ENCODE measurements at regions not wholly inside any gene's neighbourhood (a gene's known extent, or its start where the extent isn't known, plus 50 kb on each side); places are given as distances from the start of the nearest gene placed in this dataset.

- Histone ChIP-seq H3K27ac (no peak overlapping the region), H3K4me1 (peaks cover 0 to 3% (median 0%) of the 10 kb centered on the region in 4 donors), H3K9me3 (no peaks in the 10 kb centered on the region), H3K27me3 (no peaks in the 10 kb centered on the region), H3K36me3 (no peaks in the 10 kb centered on the region), H3K4me3 (no peak overlapping the region)
- WGBS, 2 donors (ENCODE audit: low coverage in 1 of 2), result 77 to 85% methylated on average over 9 of the region's 9 CpGs
- TF ChIP-seq POLR2AphosphoS5 (IDR thresholded peaks at IDR 0.05) (no peak), POLR2A (IDR thresholded peaks at IDR 0.05) (no peak), EP300 (IDR thresholded peaks at IDR 0.05; ENCODE audit: low read depth) (no peak)
- TF ChIP-seq, protein P1, sequence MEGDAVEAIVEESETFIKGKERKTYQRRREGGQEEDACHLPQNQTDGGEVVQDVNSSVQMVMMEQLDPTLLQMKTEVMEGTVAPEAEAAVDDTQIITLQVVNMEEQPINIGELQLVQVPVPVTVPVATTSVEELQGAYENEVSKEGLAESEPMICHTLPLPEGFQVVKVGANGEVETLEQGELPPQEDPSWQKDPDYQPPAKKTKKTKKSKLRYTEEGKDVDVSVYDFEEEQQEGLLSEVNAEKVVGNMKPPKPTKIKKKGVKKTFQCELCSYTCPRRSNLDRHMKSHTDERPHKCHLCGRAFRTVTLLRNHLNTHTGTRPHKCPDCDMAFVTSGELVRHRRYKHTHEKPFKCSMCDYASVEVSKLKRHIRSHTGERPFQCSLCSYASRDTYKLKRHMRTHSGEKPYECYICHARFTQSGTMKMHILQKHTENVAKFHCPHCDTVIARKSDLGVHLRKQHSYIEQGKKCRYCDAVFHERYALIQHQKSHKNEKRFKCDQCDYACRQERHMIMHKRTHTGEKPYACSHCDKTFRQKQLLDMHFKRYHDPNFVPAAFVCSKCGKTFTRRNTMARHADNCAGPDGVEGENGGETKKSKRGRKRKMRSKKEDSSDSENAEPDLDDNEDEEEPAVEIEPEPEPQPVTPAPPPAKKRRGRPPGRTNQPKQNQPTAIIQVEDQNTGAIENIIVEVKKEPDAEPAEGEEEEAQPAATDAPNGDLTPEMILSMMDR (IDR thresholded peaks at IDR 0.05), result no peak
- in situ Hi-C loops (cut with MboI; ENCODE audit: low pct_ligation_motif_present in 1 of 4, low pct_unique_long_range_greater_than_20kb in 1 of 4, low sequenced_read_pairs in 3 of 4) (no loop called here), intact Hi-C loops (cut with DNase I; ENCODE audit: low total_unique reads) (no loop called here)
- no peak for DNase-seq
Measured at GRCh38 chr15:70396807-70397206, 299.1 kb upstream of the TLE3 start.

- intact Hi-C loops (cut with DNase I; ENCODE audit: low total_unique reads) (no loop called here), in situ Hi-C loops (cut with MboI; ENCODE audit: low pct_ligation_motif_present in 1 of 4, low pct_unique_long_range_greater_than_20kb in 1 of 4, low sequenced_read_pairs in 3 of 4) (no loop called here)
- no peak overlapping the region for H3K4me3 ChIP-seq
- H3K27me3 ChIP-seq, result no peaks in the 10 kb centered on the region
- TF ChIP-seq POLR2A (IDR thresholded peaks at IDR 0.05), result no peak
- no peak for TF ChIP-seq POLR2AphosphoS5 (IDR thresholded peaks at IDR 0.05)
- TF ChIP-seq, protein P1 (IDR thresholded peaks at IDR 0.05), result no peak
- H3K9me3 ChIP-seq, result no peaks in the 10 kb centered on the region
- H3K36me3 ChIP-seq, result no peaks in the 10 kb centered on the region
- H3K27ac ChIP-seq, result no peak overlapping the region
- peaks cover 0 to 3% (median 0%) of the 10 kb centered on the region in 4 donors for H3K4me1 ChIP-seq
- 84 to 91% methylated on average over 7 to 9 of the region's 11 CpGs for WGBS, 2 donors (ENCODE audit: low coverage in 1 of 2)
- DNase-seq, result no peak
Measured at GRCh38 chr15:70395164-70395563, 297.4 kb upstream of the TLE3 start.

DNA sequence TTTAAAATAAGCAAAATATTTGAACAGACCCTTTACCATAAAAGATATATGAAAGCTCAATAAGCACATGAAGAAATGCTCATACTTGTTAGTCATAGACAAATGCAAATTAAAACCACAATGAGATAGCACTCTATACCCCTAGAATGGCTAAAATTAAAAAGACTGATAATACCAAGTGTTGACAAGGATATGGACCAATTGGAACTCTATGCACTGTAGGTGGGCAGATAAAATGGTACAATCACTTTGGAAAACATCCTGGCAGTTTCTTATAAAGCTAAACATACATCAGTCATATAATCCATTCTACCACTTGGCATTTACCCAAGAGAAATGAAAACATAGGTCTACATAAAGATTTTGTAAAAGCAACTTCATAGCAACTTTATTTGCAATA is 293.0 kb upstream of the TLE3 start:
- Histone ChIP-seq H3K9me3 (no peaks in the 10 kb centered on the region), H3K27ac (no peak overlapping the region), H3K36me3 (no peaks in the 10 kb centered on the region), H3K4me3 (no peak overlapping the region), H3K27me3 (no peaks in the 10 kb centered on the region), H3K4me1 (no peaks in the 10 kb centered on the region)
- intact Hi-C loops (cut with DNase I; ENCODE audit: low total_unique reads), result no loop called here
- in situ Hi-C loops (cut with MboI; ENCODE audit: low pct_ligation_motif_present in 1 of 4, low pct_unique_long_range_greater_than_20kb in 1 of 4, low sequenced_read_pairs in 3 of 4), result no loop called here
- DNase-seq, result no peak
- TF ChIP-seq EP300 (IDR thresholded peaks at IDR 0.05; ENCODE audit: low read depth), result no peak
- TF ChIP-seq, protein P1 (IDR thresholded peaks at IDR 0.05), result no peak
- TF ChIP-seq POLR2A (IDR thresholded peaks at IDR 0.05), result no peak
- TF ChIP-seq POLR2AphosphoS5 (IDR thresholded peaks at IDR 0.05), result no peak

- Histone ChIP-seq H3K9me3 (no peaks in the 10 kb centered on the region), H3K27me3 (no peaks in the 10 kb centered on the region), H3K36me3 (no peaks in the 10 kb centered on the region), H3K4me1 (no peaks in the 10 kb centered on the region), H3K4me3 (no peak overlapping the region), H3K27ac (no peak overlapping the region)
- TF ChIP-seq EP300 (IDR thresholded peaks at IDR 0.05; ENCODE audit: low read depth), result no peak
- no peak for TF ChIP-seq POLR2A (IDR thresholded peaks at IDR 0.05)
- TF ChIP-seq POLR2AphosphoS5 (IDR thresholded peaks at IDR 0.05), result no peak
- TF ChIP-seq, protein P1 (IDR thresholded peaks at IDR 0.05), result no peak
- intact Hi-C loops (cut with DNase I; ENCODE audit: low total_unique reads) (no loop called here), in situ Hi-C loops (cut with MboI; ENCODE audit: low pct_ligation_motif_present in 1 of 4, low pct_unique_long_range_greater_than_20kb in 1 of 4, low sequenced_read_pairs in 3 of 4) (no loop called here)
- WGBS, 2 donors (ENCODE audit: low coverage in 1 of 2), result 84% methylated on average over 2 of the region's 2 CpGs; no CpG with 5 or more reads in 1 of the 2 donors
- no peak for DNase-seq
Measured at GRCh38 chr15:70387993-70388392, 290.3 kb upstream of the TLE3 start.

Data from transverse colon (tissue), 4 donors.